ENCODE measurements at regions not wholly inside any gene's neighbourhood (a gene's known extent, or its start where the extent isn't known, plus 50 kb on each side); places are given as distances from the start of the nearest gene placed in this dataset.

- H3K27me3 ChIP-seq (ENCODE audit: control insufficient read depth in 1 of 2, insufficient read depth in 2 of 2, low read length in 2 of 2) = no peaks in the 10 kb centered on the region
- no peaks in the 10 kb centered on the region for H4K20me1 ChIP-seq (ENCODE audit: insufficient read depth, low read length)
- POLR2A ChIA-PET = no interaction called here
Observed at GRCh38 chr13:37406031-37406430, 192.5 kb downstream of the POSTN start.

More at GRCh38 chr13:37406031-37406430, 192.5 kb downstream of the POSTN start:
- Histone ChIP-seq H3K36me3 (replicated peaks in 1 of 2; ENCODE audit: control insufficient read depth in 1 of 2, insufficient read depth in 2 of 2, low read length in 2 of 2) (no peaks in the 10 kb centered on the region), H3K4me2 (ENCODE audit: low read depth, low read length) (no peak overlapping the region), H3K9me3 (ENCODE audit: low read length) (no peaks in the 10 kb centered on the region), H3K4me1 (ENCODE audit: insufficient read depth, low read length) (no peaks in the 10 kb centered on the region), H3K79me2 (ENCODE audit: insufficient read depth, low read length) (no peaks in the 10 kb centered on the region), H3K27ac (ENCODE audit: extremely low read length, insufficient read depth, low read length) (no peak overlapping the region), H2AFZ (ENCODE audit: low read length) (no peak overlapping the region), H3K9ac (ENCODE audit: insufficient read depth, low read depth, low read length) (no peak overlapping the region), H3K4me3 (replicated peaks in 1 of 3; ENCODE audit: insufficient read depth in 1 of 3, low read depth in 2 of 3, low read length in 3 of 3) (no peak overlapping the region)
- in situ Hi-C loops (cut with HindIII; ENCODE audit: extremely low pct_ligation_motif_present, low pct_unique_long_range_greater_than_20kb) (no loop called here), intact Hi-C loops (cut with micrococcal nuclease; ENCODE audit: unreplicated experiment) (no loop called here)
- CTCF ChIA-PET (ENCODE audit: low intra/inter-chr PET ratio, low total read pairs) = no interaction called here
- no TSS peak for BruUV-seq (replicated peaks)
- no peak for DNase-seq (ENCODE audit: low spot score)
- no peak for FAIRE-seq
- 5% methylated on average over 1 of the region's 1 CpG for WGBS (ENCODE audit: low lambda C conversion rate)
- TF ChIP-seq KDM6A (CRISPR knock-in tag; IDR thresholded peaks at IDR 0.05; ENCODE audit: low read depth) (no peak), ZNF660 (CRISPR knock-in tag; IDR thresholded peaks at IDR 0.05; ENCODE audit: borderline replicate concordance, low read depth) (no peak), HBP1 (CRISPR knock-in tag; IDR thresholded peaks at IDR 0.05; ENCODE audit: low read depth) (no peak), TEF (CRISPR knock-in tag; IDR thresholded peaks at IDR 0.05) (no peak), ARID2 (CRISPR knock-in tag; IDR thresholded peaks at IDR 0.05; ENCODE audit: borderline replicate concordance) (no peak), FLYWCH1 (CRISPR knock-in tag; IDR thresholded peaks at IDR 0.05) (no peak), TEAD2 (CRISPR knock-in tag; IDR thresholded peaks at IDR 0.05) (no peak), ELK4 (CRISPR knock-in tag; IDR thresholded peaks at IDR 0.05; ENCODE audit: borderline replicate concordance) (no peak), ZFP37 (CRISPR knock-in tag; IDR thresholded peaks at IDR 0.05; ENCODE audit: borderline replicate concordance) (no peak)
- ATAC-seq = no peak

Measured in HepG2 (cell line).